SK-N-SH (cell line): ENCODE measurements at regions not wholly inside any gene's neighbourhood (a gene's known extent, or its start where the extent isn't known, plus 50 kb on each side); places are given as distances from the start of the nearest gene placed in this dataset.

ENCODE experiments used
- CTCF ChIA-PET: fragments of 300-600, 350-600 bp; formaldehyde crosslinking; extraction: SDS; loops from one replicate; lab custom pipeline; 2021; lab: Yijun Ruan, JAX
- POLR2A ChIA-PET: fragments of 350-600 bp; sonication (Branson Sonifier 250); formaldehyde crosslinking; extraction: SDS; loops from one replicate; lab custom pipeline; 2020; ENCODE audit warnings: antibody characterized with exemption, inconsistent platforms; lab: Yijun Ruan, JAX
- DNase-seq: peaks from one replicate; pipeline ENCODE4 v3.0.0; 2012
- H2AFZ ChIP-seq: fragments of 200-600 bp; sonication (generic); 2 replicates; pipeline ENCODE4 v1.8.1; 2016; ENCODE audit warnings: antibody characterized with exemption, mild to moderate bottlenecking, low read depth
- H3F3A ChIP-seq: fragments of 200-600 bp; sonication (generic); replicated peaks from 2 replicates; pipeline ENCODE3; 2016; ENCODE audit warnings: antibody characterized with exemption, mild to moderate bottlenecking; ENCODE audit not compliant: insufficient read depth
- H3K27ac ChIP-seq, 2 experiments: fragments of 200-500 bp in 1 of 2; fragments of 200-600 bp in 1 of 2; sonication (Bioruptor generic) in 1 of 2; sonication (generic), shearing (Covaris generic) in 1 of 2; 2 replicates each; pipeline versions ENCODE4 v1.5.1 to v1.6.1; 2014 to 2016; ENCODE audit warnings: low read depth in 2 of 2, inconsistent platforms in 1 of 2, low read length in 1 of 2, mild to moderate bottlenecking in 1 of 2, mixed read lengths in 1 of 2
- H3K27me3 ChIP-seq: fragments of 200-600 bp; sonication (generic), shearing (Covaris generic); 2 replicates; pipeline ENCODE4 v1.6.1; 2016; ENCODE audit warnings: mixed run types; ENCODE audit not compliant: insufficient read depth
- H3K36me3 ChIP-seq, 2 experiments: fragments of 200-500 bp in 1 of 2; fragments of 200-600 bp in 1 of 2; sonication (Bioruptor generic) in 1 of 2; sonication (generic) in 1 of 2; replicated peaks in 1 of 2; 2 replicates each; pipeline versions ENCODE3 to v1.5.1; 2014 to 2016; ENCODE audit warnings: low read length in 1 of 2, mild to moderate bottlenecking in 1 of 2; ENCODE audit not compliant: insufficient read depth in 2 of 2, control insufficient read depth in 1 of 2
- H3K4me1 ChIP-seq, 2 experiments: fragments of 200-500 bp in 1 of 2; fragments of 200-600 bp in 1 of 2; sonication (Bioruptor generic) in 1 of 2; sonication (generic), shearing (Covaris generic) in 1 of 2; 2 replicates each; pipeline versions ENCODE4 v1.5.1 to v1.6.1; 2014 to 2016; ENCODE audit warnings: low read depth in 1 of 2, low read length in 1 of 2, mixed run types in 1 of 2; ENCODE audit not compliant: insufficient read depth in 2 of 2, control insufficient read depth in 1 of 2
- H3K4me2 ChIP-seq: fragments of 200-600 bp; sonication (generic), shearing (Covaris generic); 2 replicates; pipeline ENCODE4 v1.6.1; 2017; ENCODE audit warnings: mixed run types
- H3K4me3 ChIP-seq, 2 experiments: fragments of 200-500 bp in 1 of 2; fragments of 200-600 bp in 1 of 2; sonication (Bioruptor generic) in 1 of 2; sonication (generic), shearing (Covaris generic) in 1 of 2; 2 replicates each; pipeline versions ENCODE4 v1.5.1 to v1.8.1; 2014 to 2016; ENCODE audit warnings: low read depth in 2 of 2, inconsistent platforms in 1 of 2, low read length in 1 of 2, mild to moderate bottlenecking in 1 of 2, mixed read lengths in 1 of 2, moderate library complexity in 1 of 2
- H3K79me2 ChIP-seq: fragments of 200-600 bp; sonication (generic); 2 replicates; pipeline ENCODE4 v1.8.1; 2017; ENCODE audit warnings: mild to moderate bottlenecking; ENCODE audit not compliant: insufficient read depth
- H3K9ac ChIP-seq: fragments of 200-600 bp; sonication (generic); 2 replicates; pipeline ENCODE4 v1.6.1; 2017; ENCODE audit warnings: mixed run types
- H3K9me2 ChIP-seq: fragments of 200-600 bp; sonication (generic); 2 replicates; pipeline ENCODE4 v1.6.1; 2017; ENCODE audit warnings: mixed run types
- H3K9me3 ChIP-seq: fragments of 200-600 bp; sonication (generic); 2 replicates; pipeline ENCODE4 v1.6.1; 2017; ENCODE audit warnings: mixed run types, mild to moderate bottlenecking, moderate library complexity
- H4K20me1 ChIP-seq: fragments of 200-600 bp; sonication (generic); 2 replicates; pipeline ENCODE4 v1.6.1; 2017; ENCODE audit warnings: mild to moderate bottlenecking, mixed run types; ENCODE audit not compliant: insufficient read depth
- CTCF ChIP-seq: fragments of 200-600 bp; sonication (generic); IDR thresholded peaks from 2 replicates; pipeline ENCODE4 v1.6.1; 2017; ENCODE audit warnings: antibody characterized with exemption, mild to moderate bottlenecking, moderate library complexity
- EZH2phosphoT487 ChIP-seq: fragments of 200-600 bp; sonication (generic); IDR thresholded peaks from 2 replicates; pipeline ENCODE4 v1.6.1; 2017; ENCODE audit warnings: low read depth, mixed run types, mild to moderate bottlenecking, antibody characterized with exemption, moderate library complexity, borderline replicate concordance
- FOSL2 ChIP-seq: IDR thresholded peaks from 2 replicates; pipeline ENCODE4 v1.4.0; 2012; ENCODE audit warnings: low read depth, mild to moderate bottlenecking, moderate library complexity, borderline replicate concordance
- FOXJ3 ChIP-seq: sonication (generic); formaldehyde crosslinking; IDR thresholded peaks from 2 replicates; pipeline ENCODE4 v1.5.1; 2020; ENCODE audit warnings: mild to moderate bottlenecking, missing genetic modification reagents
- FOXM1 ChIP-seq: IDR thresholded peaks from 2 replicates; pipeline ENCODE4 v1.4.0; 2012; ENCODE audit warnings: low read depth, mild to moderate bottlenecking
- NFIC ChIP-seq: IDR thresholded peaks from 2 replicates; pipeline ENCODE4 v1.4.0; 2012; ENCODE audit warnings: borderline replicate concordance
- POLR2AphosphoS5 ChIP-seq: IDR thresholded peaks from 2 replicates; pipeline ENCODE4 v1.6.1; 2012; ENCODE audit warnings: low read depth, low read length
- RCOR1 ChIP-seq: fragments of 150-350 bp; IDR thresholded peaks from 2 replicates; pipeline ENCODE4 v1.6.1; 2017; ENCODE audit warnings: antibody characterized with exemption, low read length
- REST ChIP-seq: IDR thresholded peaks from 2 replicates; pipeline ENCODE4 v1.6.1; 2012; ENCODE audit warnings: mild to moderate bottlenecking, low read depth, low read length, moderate library complexity
- RFX5 ChIP-seq: IDR thresholded peaks from 2 replicates; pipeline ENCODE4 v1.6.1; 2012; ENCODE audit warnings: mild to moderate bottlenecking, improper control_type of control experiment, low read length
- RXRA ChIP-seq: IDR thresholded peaks from 2 replicates; pipeline ENCODE4 v1.4.0; 2012; ENCODE audit warnings: low read depth, mild to moderate bottlenecking, borderline replicate concordance
- SMC3 ChIP-seq: IDR thresholded peaks from 2 replicates; pipeline ENCODE4 v1.6.1; 2012; ENCODE audit warnings: low read depth, low read length, improper control_type of control experiment
- TAF1 ChIP-seq: IDR thresholded peaks from 2 replicates; pipeline ENCODE4 v1.6.1; 2012; ENCODE audit warnings: low read depth, mild to moderate bottlenecking, low read length, moderate library complexity, borderline replicate concordance
- ZBTB33 ChIP-seq: IDR thresholded peaks from 2 replicates; pipeline ENCODE4 v1.4.0; 2012; ENCODE audit warnings: low read depth, borderline replicate concordance
- WGBS: methylation state at CpG from one replicate; pipeline ENCODE4 v1.1.6; 2017; ENCODE audit warnings: low lambda C conversion rate; 5-methylcytosine and 5-hydroxymethylcytosine counted together

- Histone ChIP-seq H3K27ac (no peak overlapping the region), H3K4me1 (peaks cover 0 to 4% of the 10 kb centered on the region in 2 experiments; a peak in 1 of 4 replicates), H3K9ac (no peak overlapping the region), H4K20me1 (no peaks in the 10 kb centered on the region), H3K4me2 (no peak overlapping the region), H3K79me2 (no peaks in the 10 kb centered on the region), H2AFZ (no peak overlapping the region), H3K36me3 (no peaks in the 10 kb centered on the region), H3K9me2 (no peaks in the 10 kb centered on the region), H3F3A (peaks cover 3% of the 10 kb centered on the region), H3K27me3 (peaks cover 4% of the 10 kb centered on the region; the same call in 1 of the 2 replicates), H3K4me3 (no peak overlapping the region), H3K9me3 (no peaks in the 10 kb centered on the region)
- WGBS, result 58% methylated on average over 4 of the region's 4 CpGs
- no peak for TF ChIP-seq EZH2phosphoT487
- no peak for TF ChIP-seq CTCF
- no peak for TF ChIP-seq REST
- ChIA-PET POLR2A (no interaction called here), CTCF (interaction anchor here (1.4 to 9.0 kb wide), 3 partner anchors 10 to 127 kb away, joined by 3 to 78 read pairs (median 21); no protein-coding TSS in a partner anchor)
- DNase-seq, result no peak
Measured at GRCh38 chr1:23624440-23624839, 65.1 kb upstream of the ID3 start.

- peaks cover 3% of the 10 kb centered on the region for H3F3A ChIP-seq
- H3K27ac ChIP-seq, result no peak overlapping the region
- peaks cover 0 to 8% of the 10 kb centered on the region in 2 experiments; a peak in 1 of 4 replicates for H3K4me1 ChIP-seq
- no peaks in the 10 kb centered on the region for H3K36me3 ChIP-seq
- no peak for DNase-seq
- no peaks in the 10 kb centered on the region for H3K9me2 ChIP-seq
- no peaks in the 10 kb centered on the region for H4K20me1 ChIP-seq
- no peak for TF ChIP-seq RCOR1
- no peak for TF ChIP-seq POLR2AphosphoS5
- no peak for TF ChIP-seq SMC3
- no peak for TF ChIP-seq ZBTB33
- no peak for TF ChIP-seq TAF1
- no peak for TF ChIP-seq FOXM1
- TF ChIP-seq NFIC, result no peak
- TF ChIP-seq FOXJ3 (CRISPR knock-in tag), result no peak
- TF ChIP-seq RXRA, result no peak
- TF ChIP-seq FOSL2, result no peak
- no peak for TF ChIP-seq RFX5
- POLR2A ChIA-PET, result no interaction called here
- no peak overlapping the region for H2AFZ ChIP-seq
- H3K79me2 ChIP-seq, result no peaks in the 10 kb centered on the region
- no peaks in the 10 kb centered on the region for H3K9me3 ChIP-seq
- CTCF ChIA-PET, result interaction anchor here (1.0 to 9.0 kb wide), 6 partner anchors 9 to 82 kb away, joined by 3 to 78 read pairs (median 7); no protein-coding TSS in a partner anchor
- peaks cover 4% of the 10 kb centered on the region; the same call in 1 of the 2 replicates for H3K27me3 ChIP-seq
- no peak overlapping the region for H3K4me3 ChIP-seq
- 84% methylated on average over 4 of the region's 4 CpGs for WGBS
- no peak overlapping the region for H3K4me2 ChIP-seq
- no peak overlapping the region for H3K9ac ChIP-seq
Measured at GRCh38 chr1:23622284-23622683, 63.0 kb upstream of the ID3 start.
